SKM-1 treated with dmso at 0.1 percent for 144 hours (cell line): ENCODE measurements at regions not wholly inside any gene's neighbourhood (a gene's known extent, or its start where the extent isn't known, plus 50 kb on each side); places are given as distances from the start of the nearest gene placed in this dataset.

Experiments used
- DNase-seq: peaks from one replicate; lab custom pipeline; 2025; ENCODE audit not compliant: unreplicated experiment; lab: John Stamatoyannopoulos, UW

- no peak for DNase-seq
Observed at GRCh38 chr20:11429889-11430519, 487.7 kb upstream of the BTBD3 start.

GRCh38 chr20:11430652-11431051, 487.0 kb upstream of the BTBD3 start:
- DNase-seq, result no peak

- DNase-seq, result no peak
Observed at GRCh38 chr20:11431621-11432020, 486.1 kb upstream of the BTBD3 start.

GRCh38 chr20:11432407-11432806, 485.3 kb upstream of the BTBD3 start:
- no peak for DNase-seq

- peak; percentile 13 for DNase-seq
Observed at GRCh38 chr20:11436113-11436905, 481.4 kb upstream of the BTBD3 start.

- DNase-seq, result no peak
Observed at GRCh38 chr20:11437090-11437489, 480.6 kb upstream of the BTBD3 start.

- DNase-seq, result no peak
Observed at GRCh38 chr20:11437611-11438380, 479.9 kb upstream of the BTBD3 start.

- no peak for DNase-seq
Observed at GRCh38 chr20:11438412-11438811, 479.3 kb upstream of the BTBD3 start.

GRCh38 chr20:11443382-11444119, 474.1 kb upstream of the BTBD3 start:
- no peak for DNase-seq

- no peak for DNase-seq
Observed at GRCh38 chr20:11445161-11445560, 472.5 kb upstream of the BTBD3 start.

- DNase-seq, result no peak
Observed at GRCh38 chr20:11445891-11446290, 471.8 kb upstream of the BTBD3 start.

- no peak for DNase-seq
Observed at GRCh38 chr20:11447371-11448100, 470.2 kb upstream of the BTBD3 start.

GRCh38 chr20:11448554-11448953, 469.1 kb upstream of the BTBD3 start:
- no peak for DNase-seq

GRCh38 chr20:11451793-11452291, 465.9 kb upstream of the BTBD3 start:
- no peak for DNase-seq

GRCh38 chr20:11452326-11452725, 465.4 kb upstream of the BTBD3 start:
- no peak for DNase-seq

- peak; percentile 4 for DNase-seq
Observed at GRCh38 chr20:11453430-11453829, 464.3 kb upstream of the BTBD3 start.

GRCh38 chr20:11454966-11455799, 462.5 kb upstream of the BTBD3 start:
- no peak for DNase-seq

- DNase-seq, result no peak
Observed at GRCh38 chr20:11457488-11457887, 460.2 kb upstream of the BTBD3 start.

GRCh38 chr20:11459090-11459890, 458.4 kb upstream of the BTBD3 start:
- DNase-seq, result peak; percentile 10
